ELF-1 (cell line): ENCODE measurements at regions not wholly inside any gene's neighbourhood (a gene's known extent, or its start where the extent isn't known, plus 50 kb on each side); places are given as distances from the start of the nearest gene placed in this dataset.

ENCODE experiments used
- DNase-seq: peaks from one replicate; pipeline ENCODE4 v3.0.0-alpha.2; 2016; ENCODE audit warnings: low read depth, low spot score

- peak; percentile 60 for DNase-seq
Observed at GRCh38 chr21:31566611-31567010, 92.9 kb upstream of the SOD1 start.

- no peak for DNase-seq
Observed at GRCh38 chr21:31566064-31566463, 93.4 kb upstream of the SOD1 start.

GRCh38 chr21:31564439-31564838, 95.1 kb upstream of the SOD1 start:
- DNase-seq = no peak

- no peak for DNase-seq
Observed at GRCh38 chr21:31560479-31560878, 99.0 kb upstream of the SOD1 start.

- DNase-seq = peak; percentile 99
Observed at GRCh38 chr21:31559368-31560119, 99.9 kb upstream of the SOD1 start.

GRCh38 chr21:31558962-31559367, 100.5 kb upstream of the SOD1 start:
- DNase-seq = peak; percentile 98

GRCh38 chr21:31558189-31558961, 101.1 kb upstream of the SOD1 start:
- peak; percentile 71 for DNase-seq

- DNase-seq = peak; percentile 83
Observed at GRCh38 chr21:31557421-31558188, 101.9 kb upstream of the SOD1 start.

GRCh38 chr21:31556662-31557061, 102.8 kb upstream of the SOD1 start:
- DNase-seq = no peak

GRCh38 chr21:31555741-31556191, 103.7 kb upstream of the SOD1 start:
- DNase-seq = peak; percentile 85

- peak; percentile 76 for DNase-seq
Observed at GRCh38 chr21:31554511-31555022, 104.9 kb upstream of the SOD1 start.

GRCh38 chr21:31553926-31554325, 105.6 kb upstream of the SOD1 start:
- no peak for DNase-seq

GRCh38 chr21:31553461-31553860, 106.0 kb upstream of the SOD1 start:
- peak; percentile 63 for DNase-seq

- no peak for DNase-seq
Observed at GRCh38 chr21:31552826-31553225, 106.7 kb upstream of the SOD1 start.

GRCh38 chr21:31550070-31550469, 109.4 kb upstream of the SOD1 start:
- DNase-seq = no peak

- no peak for DNase-seq
Observed at GRCh38 chr21:31548688-31549087, 110.8 kb upstream of the SOD1 start.

- no peak for DNase-seq
Observed at GRCh38 chr21:31546443-31547170, 112.9 kb upstream of the SOD1 start.

GRCh38 chr21:31545036-31545435, 114.5 kb upstream of the SOD1 start:
- DNase-seq = peak; percentile 85

GRCh38 chr21:31543191-31543590, 116.3 kb upstream of the SOD1 start:
- DNase-seq = no peak

- DNase-seq = no peak
Observed at GRCh38 chr21:31538816-31539215, 120.7 kb upstream of the SOD1 start.

- DNase-seq = no peak
Observed at GRCh38 chr21:31537872-31538576, 121.5 kb upstream of the SOD1 start.
